ENCODE measurements at regions not wholly inside any gene's neighbourhood (a gene's known extent, or its start where the extent isn't known, plus 50 kb on each side); places are given as distances from the start of the nearest gene placed in this dataset.

- Histone ChIP-seq H3K27me3 (ENCODE audit: insufficient read depth, low read length) (no peaks in the 10 kb centered on the region), H3K9me2 (ENCODE audit: low read depth, low read length) (no peaks in the 10 kb centered on the region), H3F3A (ENCODE audit: insufficient read depth, low read length) (no peaks in the 10 kb centered on the region), H2AFZ (ENCODE audit: low read length) (no peak overlapping the region), H4K20me1 (ENCODE audit: insufficient read depth, low read length) (no peaks in the 10 kb centered on the region), H3K79me2 (ENCODE audit: insufficient read depth, low read length) (no peaks in the 10 kb centered on the region), H3K4me3 (ENCODE audit: low read depth, low read length, poor library complexity, severe bottlenecking) (no peak overlapping the region), H3K9ac (ENCODE audit: low read length) (no peak overlapping the region), H3K36me3 (ENCODE audit: insufficient read depth, low read length) (no peaks in the 10 kb centered on the region), H3K4me2 (ENCODE audit: low read length) (no peak overlapping the region), H3K27ac (ENCODE audit: low read depth, low read length, poor library complexity, severe bottlenecking) (no peak overlapping the region), H3K9me3 (ENCODE audit: low read length) (no peaks in the 10 kb centered on the region), H3K4me1 (ENCODE audit: insufficient read depth, low read length, severe bottlenecking) (no peaks in the 10 kb centered on the region)
- TF ChIP-seq, protein P1, sequence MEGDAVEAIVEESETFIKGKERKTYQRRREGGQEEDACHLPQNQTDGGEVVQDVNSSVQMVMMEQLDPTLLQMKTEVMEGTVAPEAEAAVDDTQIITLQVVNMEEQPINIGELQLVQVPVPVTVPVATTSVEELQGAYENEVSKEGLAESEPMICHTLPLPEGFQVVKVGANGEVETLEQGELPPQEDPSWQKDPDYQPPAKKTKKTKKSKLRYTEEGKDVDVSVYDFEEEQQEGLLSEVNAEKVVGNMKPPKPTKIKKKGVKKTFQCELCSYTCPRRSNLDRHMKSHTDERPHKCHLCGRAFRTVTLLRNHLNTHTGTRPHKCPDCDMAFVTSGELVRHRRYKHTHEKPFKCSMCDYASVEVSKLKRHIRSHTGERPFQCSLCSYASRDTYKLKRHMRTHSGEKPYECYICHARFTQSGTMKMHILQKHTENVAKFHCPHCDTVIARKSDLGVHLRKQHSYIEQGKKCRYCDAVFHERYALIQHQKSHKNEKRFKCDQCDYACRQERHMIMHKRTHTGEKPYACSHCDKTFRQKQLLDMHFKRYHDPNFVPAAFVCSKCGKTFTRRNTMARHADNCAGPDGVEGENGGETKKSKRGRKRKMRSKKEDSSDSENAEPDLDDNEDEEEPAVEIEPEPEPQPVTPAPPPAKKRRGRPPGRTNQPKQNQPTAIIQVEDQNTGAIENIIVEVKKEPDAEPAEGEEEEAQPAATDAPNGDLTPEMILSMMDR (IDR thresholded peaks at IDR 0.05; ENCODE audit: low read length), result no peak
- no peak for TF ChIP-seq EZH2 (IDR thresholded peaks at IDR 0.05; ENCODE audit: borderline replicate concordance, low read length)
Observed at GRCh38 chr5:79853028-79853427, 138.0 kb downstream of the MTX3 start.

DNA sequence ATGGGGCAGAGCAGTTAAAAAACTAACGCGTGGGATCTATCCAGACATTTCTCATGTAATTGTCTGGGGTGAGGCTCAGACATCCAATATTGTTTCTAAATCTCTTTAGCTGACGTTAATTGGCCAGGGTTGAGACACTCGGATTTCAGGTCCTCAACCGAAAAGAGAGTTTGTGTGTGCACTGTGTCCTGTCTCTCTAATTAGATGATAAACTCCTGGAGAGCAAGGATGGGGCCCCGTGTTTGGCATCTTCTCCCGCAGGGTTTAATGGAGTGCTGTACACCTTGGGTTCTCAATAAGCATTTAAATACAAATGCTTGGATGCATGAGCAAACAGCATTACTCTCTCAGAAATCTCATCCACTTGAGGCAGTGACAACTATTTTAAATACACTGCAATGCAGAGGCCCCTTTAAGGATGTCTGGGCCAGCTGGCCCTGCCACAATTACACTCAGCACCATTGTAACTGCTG, 139.6 kb downstream of the MTX3 start:
- Histone ChIP-seq H3K9me3 (ENCODE audit: low read length) (no peaks in the 10 kb centered on the region), H3K79me2 (ENCODE audit: insufficient read depth, low read length) (no peaks in the 10 kb centered on the region), H3F3A (ENCODE audit: insufficient read depth, low read length) (no peaks in the 10 kb centered on the region), H3K36me3 (ENCODE audit: insufficient read depth, low read length) (no peaks in the 10 kb centered on the region), H3K4me3 (ENCODE audit: low read depth, low read length, poor library complexity, severe bottlenecking) (no peak overlapping the region), H3K27ac (ENCODE audit: low read depth, low read length, poor library complexity, severe bottlenecking) (no peak overlapping the region), H3K9me2 (ENCODE audit: low read depth, low read length) (no peaks in the 10 kb centered on the region), H3K27me3 (ENCODE audit: insufficient read depth, low read length) (no peaks in the 10 kb centered on the region), H2AFZ (ENCODE audit: low read length) (no peak overlapping the region), H3K4me1 (ENCODE audit: insufficient read depth, low read length, severe bottlenecking) (no peaks in the 10 kb centered on the region), H3K9ac (ENCODE audit: low read length) (no peak overlapping the region), H4K20me1 (ENCODE audit: insufficient read depth, low read length) (no peaks in the 10 kb centered on the region), H3K4me2 (ENCODE audit: low read length) (no peak overlapping the region)
- TF ChIP-seq EZH2 (IDR thresholded peaks at IDR 0.05; ENCODE audit: borderline replicate concordance, low read length), result no peak
- TF ChIP-seq, protein P1 (IDR thresholded peaks at IDR 0.05; ENCODE audit: low read length), result no peak

GRCh38 chr5:79850941-79851340, 140.1 kb downstream of the MTX3 start:
- Histone ChIP-seq H3K9me3 (ENCODE audit: low read length) (no peaks in the 10 kb centered on the region), H3K27me3 (ENCODE audit: insufficient read depth, low read length) (no peaks in the 10 kb centered on the region), H3K36me3 (ENCODE audit: insufficient read depth, low read length) (no peaks in the 10 kb centered on the region), H3K4me3 (ENCODE audit: low read depth, low read length, poor library complexity, severe bottlenecking) (no peak overlapping the region), H3K4me2 (ENCODE audit: low read length) (no peak overlapping the region), H3K4me1 (ENCODE audit: insufficient read depth, low read length, severe bottlenecking) (no peaks in the 10 kb centered on the region), H2AFZ (ENCODE audit: low read length) (no peak overlapping the region), H4K20me1 (ENCODE audit: insufficient read depth, low read length) (no peaks in the 10 kb centered on the region), H3F3A (ENCODE audit: insufficient read depth, low read length) (no peaks in the 10 kb centered on the region), H3K79me2 (ENCODE audit: insufficient read depth, low read length) (no peaks in the 10 kb centered on the region), H3K27ac (ENCODE audit: low read depth, low read length, poor library complexity, severe bottlenecking) (no peak overlapping the region), H3K9me2 (ENCODE audit: low read depth, low read length) (no peaks in the 10 kb centered on the region), H3K9ac (ENCODE audit: low read length) (no peak overlapping the region)
- TF ChIP-seq, protein P1 (IDR thresholded peaks at IDR 0.05; ENCODE audit: low read length), result no peak
- TF ChIP-seq EZH2 (IDR thresholded peaks at IDR 0.05; ENCODE audit: borderline replicate concordance, low read length), result no peak

Measured in OCI-LY1 (cell line).